Breast epithelium (tissue), 4 donors: ENCODE measurements at regions not wholly inside any gene's neighbourhood (a gene's known extent, or its start where the extent isn't known, plus 50 kb on each side); places are given as distances from the start of the nearest gene placed in this dataset.
"Not testable (repeated sequence)": the region's sequence is repeated elsewhere in the genome, so short reads cannot be mapped to it uniquely, and the experiment has no call there.

Experiments
- DNase-seq, 2 donors: peaks; one replicate each; pipeline ENCODE4 v3.0.0-alpha.2; 2019; ENCODE audit warnings: low spot score in 2 of 2
- H3K27ac ChIP-seq, 2 donors: fragments of 200-600 bp; sonication (generic) in 1 of 2; one replicate each; pipeline ENCODE4 v1.5.1; 2016 to 2019; ENCODE audit warnings: mild to moderate bottlenecking in 1 of 2
- H3K27me3 ChIP-seq, 2 donors: fragments of 200-600 bp; sonication (generic) in 1 of 2; one replicate each; pipeline versions ENCODE4 v1.5.1 to v1.6.0; 2017 to 2019; ENCODE audit warnings: control low read depth in 1 of 2, mild to moderate bottlenecking in 1 of 2
- H3K36me3 ChIP-seq: fragments of 200-600 bp; one replicate; pipeline ENCODE4 v1.5.1; 2019
- H3K4me1 ChIP-seq, 2 donors: fragments of 200-600 bp; sonication (generic); one replicate each; pipeline ENCODE4 v1.5.1; 2016 to 2019; ENCODE audit warnings: control low read depth in 1 of 2
- H3K4me3 ChIP-seq, 3 donors: fragments of 200-600 bp; sonication (generic); 1 replicate in 2 of 3; 2 replicates in 1 of 3; pipeline ENCODE4 v1.5.1; 2016 to 2019; ENCODE audit warnings: mild to moderate bottlenecking in 3 of 3, moderate library complexity in 2 of 3
- H3K9me3 ChIP-seq, 2 donors: fragments of 200-600 bp; sonication (generic) in 1 of 2; one replicate each; pipeline ENCODE4 v1.5.1; 2016 to 2019; ENCODE audit warnings: control low read depth in 1 of 2
- POLR2A ChIP-seq: fragments of 450-650 bp; IDR thresholded peaks from one replicate; pipeline ENCODE4 v1.6.1; 2016; ENCODE audit warnings: antibody characterized with exemption, mild to moderate bottlenecking, moderate library complexity
- POLR2AphosphoS5 ChIP-seq, 3 donors: sonication (generic); formaldehyde crosslinking; IDR thresholded peaks; one replicate each; pipeline ENCODE4 v1.6.1; 2017; ENCODE audit warnings: antibody characterized with exemption in 3 of 3
- intact Hi-C: fragments of 100-400 bp; cut with DNase I; formaldehyde crosslinking; loops from one replicate; pipeline ENCODE4 v1.15.1; 2023; ENCODE audit warnings: low total_unique reads
- TF ChIP-seq, protein P1 (sequence below), 3 donors: fragments of 450-650 bp; IDR thresholded peaks; one replicate each; pipeline ENCODE4 v1.5.1; 2016 to 2017; ENCODE audit warnings: antibody characterized with exemption in 3 of 3, mild to moderate bottlenecking in 3 of 3, moderate library complexity in 3 of 3

DNA sequence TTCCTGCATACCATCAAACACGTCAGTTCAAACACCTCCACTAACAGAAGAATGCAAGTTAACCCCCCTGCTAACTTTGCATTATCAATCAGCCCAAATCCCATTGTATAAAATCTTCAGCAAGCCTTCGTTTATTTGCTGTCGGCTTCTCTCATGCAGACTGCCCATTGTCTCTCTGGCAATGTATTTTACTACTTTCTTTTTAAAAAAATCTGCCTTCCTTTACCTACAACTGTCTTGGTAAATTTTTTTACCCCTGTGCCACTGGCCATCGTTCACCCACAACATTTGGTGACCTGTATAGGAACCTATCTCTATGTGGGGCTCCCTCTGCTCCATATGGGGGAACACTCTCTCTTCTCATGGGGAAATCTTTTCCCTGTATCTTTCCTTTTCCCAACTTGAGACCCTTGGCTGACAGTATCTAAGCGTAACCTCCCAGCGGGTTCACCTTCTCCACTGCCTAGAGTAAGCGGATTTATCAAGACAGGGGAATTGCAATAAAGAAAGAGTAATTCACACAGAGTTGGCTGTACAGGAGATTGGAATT, 244.6 kb downstream of the CPXCR1 start:
- Histone ChIP-seq H3K4me1 (no peaks in the 10 kb centered on the region), H3K27ac (no peak overlapping the region), H3K27me3 (peaks cover 0 to 20% of the 10 kb centered on the region in 2 donors), H3K9me3 (peaks cover 0 to 4% of the 10 kb centered on the region in 2 donors), H3K4me3 (no peak overlapping the region), H3K36me3 (no peaks in the 10 kb centered on the region)
- no peak for TF ChIP-seq POLR2AphosphoS5 (IDR thresholded peaks at IDR 0.05)
- no peak for TF ChIP-seq POLR2A
- TF ChIP-seq, protein P1, sequence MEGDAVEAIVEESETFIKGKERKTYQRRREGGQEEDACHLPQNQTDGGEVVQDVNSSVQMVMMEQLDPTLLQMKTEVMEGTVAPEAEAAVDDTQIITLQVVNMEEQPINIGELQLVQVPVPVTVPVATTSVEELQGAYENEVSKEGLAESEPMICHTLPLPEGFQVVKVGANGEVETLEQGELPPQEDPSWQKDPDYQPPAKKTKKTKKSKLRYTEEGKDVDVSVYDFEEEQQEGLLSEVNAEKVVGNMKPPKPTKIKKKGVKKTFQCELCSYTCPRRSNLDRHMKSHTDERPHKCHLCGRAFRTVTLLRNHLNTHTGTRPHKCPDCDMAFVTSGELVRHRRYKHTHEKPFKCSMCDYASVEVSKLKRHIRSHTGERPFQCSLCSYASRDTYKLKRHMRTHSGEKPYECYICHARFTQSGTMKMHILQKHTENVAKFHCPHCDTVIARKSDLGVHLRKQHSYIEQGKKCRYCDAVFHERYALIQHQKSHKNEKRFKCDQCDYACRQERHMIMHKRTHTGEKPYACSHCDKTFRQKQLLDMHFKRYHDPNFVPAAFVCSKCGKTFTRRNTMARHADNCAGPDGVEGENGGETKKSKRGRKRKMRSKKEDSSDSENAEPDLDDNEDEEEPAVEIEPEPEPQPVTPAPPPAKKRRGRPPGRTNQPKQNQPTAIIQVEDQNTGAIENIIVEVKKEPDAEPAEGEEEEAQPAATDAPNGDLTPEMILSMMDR (IDR thresholded peaks at IDR 0.05), result no peak
- intact Hi-C loops, result no loop called here
- DNase-seq, result no peak

DNA sequence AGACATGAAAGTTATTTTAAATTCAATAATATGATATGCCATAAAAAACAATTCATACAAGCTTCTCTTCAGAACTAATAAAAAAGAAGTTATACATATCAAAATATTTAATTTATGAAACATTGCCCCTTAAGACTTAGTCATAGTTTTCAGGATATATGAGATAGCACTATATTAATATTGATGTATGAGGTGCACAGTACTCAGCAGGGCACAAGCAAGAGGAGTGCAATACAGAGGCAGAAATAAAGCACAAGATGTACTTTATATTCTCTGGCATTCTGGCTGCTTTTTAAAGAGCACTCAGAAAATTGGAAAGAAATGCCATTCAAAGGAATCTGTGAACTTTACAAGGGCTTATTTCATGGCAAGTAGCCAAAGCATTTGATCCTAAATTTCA, 274.9 kb downstream of the CPXCR1 start:
- no peaks in the 10 kb centered on the region for H3K36me3 ChIP-seq
- intact Hi-C loops, result no loop called here
- no peak overlapping the region for H3K27ac ChIP-seq
- H3K27me3 ChIP-seq, result no peaks in the 10 kb centered on the region
- H3K4me3 ChIP-seq, result no peak overlapping the region
- peaks cover 0 to 9% of the 10 kb centered on the region in 2 donors for H3K9me3 ChIP-seq
- DNase-seq, result no peak
- TF ChIP-seq POLR2AphosphoS5 (IDR thresholded peaks at IDR 0.05) (no peak), POLR2A (no peak)
- TF ChIP-seq, protein P1 (IDR thresholded peaks at IDR 0.05), result no peak
- H3K4me1 ChIP-seq, result no peaks in the 10 kb centered on the region

DNA sequence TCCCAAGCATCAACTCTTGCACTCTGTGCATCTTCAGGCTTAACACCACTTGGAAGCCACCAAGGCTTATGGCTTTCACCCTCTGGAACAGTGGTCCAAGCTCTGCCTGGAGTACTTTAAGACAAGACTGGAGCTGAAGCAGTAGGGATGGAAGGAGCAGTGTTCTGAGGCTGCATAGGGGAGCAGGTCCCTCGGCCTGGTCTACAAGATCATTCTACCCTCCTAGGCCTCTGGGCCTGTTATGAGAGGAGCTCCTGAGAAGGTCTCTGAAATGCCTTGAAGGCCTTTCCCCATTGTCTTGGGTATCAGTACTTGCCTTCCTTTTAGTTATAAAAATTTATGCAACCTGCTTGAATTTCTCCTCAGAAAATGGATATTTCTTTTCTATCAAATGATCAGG, 286.7 kb downstream of the CPXCR1 start:
- no peaks in the 10 kb centered on the region for H3K4me1 ChIP-seq
- TF ChIP-seq POLR2AphosphoS5 (IDR thresholded peaks at IDR 0.05) (no peak), POLR2A (no peak)
- H3K9me3 ChIP-seq, result peaks cover 0 to 23% of the 10 kb centered on the region in 2 donors
- H3K27ac ChIP-seq, result no peak overlapping the region
- H3K4me3 ChIP-seq, result no peak overlapping the region
- intact Hi-C loops, result no loop called here
- H3K27me3 ChIP-seq, result peaks cover 0 to 13% of the 10 kb centered on the region in 2 donors
- no peaks in the 10 kb centered on the region for H3K36me3 ChIP-seq
- DNase-seq, result no peak

DNA sequence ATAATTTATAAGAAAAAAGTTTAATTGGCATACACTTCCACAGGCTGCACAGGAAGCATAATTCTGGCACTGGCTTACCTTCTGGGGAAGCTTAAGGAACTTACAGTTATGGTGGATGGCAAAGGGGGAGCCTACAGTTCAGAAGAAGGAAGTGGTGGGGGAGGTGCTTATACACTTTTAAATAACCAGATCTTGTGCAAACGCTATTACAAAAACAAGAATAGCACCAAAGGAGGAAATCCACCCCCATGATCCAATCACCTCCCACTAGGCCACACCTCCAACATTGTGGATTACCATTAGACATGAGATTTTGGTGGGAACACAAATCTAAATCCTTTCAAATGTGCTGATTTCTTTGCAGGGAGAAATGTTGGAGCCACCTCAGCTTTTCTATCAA, 287.7 kb downstream of the CPXCR1 start:
- no peak overlapping the region for H3K27ac ChIP-seq
- H3K27me3 ChIP-seq, result peaks cover 0 to 13% of the 10 kb centered on the region in 2 donors
- intact Hi-C loops, result no loop called here
- H3K9me3 ChIP-seq, result peaks cover 0 to 23% of the 10 kb centered on the region in 2 donors
- DNase-seq, result no peak
- no peaks in the 10 kb centered on the region for H3K36me3 ChIP-seq
- H3K4me1 ChIP-seq, result no peaks in the 10 kb centered on the region
- no peak overlapping the region for H3K4me3 ChIP-seq
- TF ChIP-seq, protein P1 (IDR thresholded peaks at IDR 0.05), result no peak
- TF ChIP-seq POLR2A, result no peak
- TF ChIP-seq POLR2AphosphoS5 (IDR thresholded peaks at IDR 0.05), result no peak

DNA sequence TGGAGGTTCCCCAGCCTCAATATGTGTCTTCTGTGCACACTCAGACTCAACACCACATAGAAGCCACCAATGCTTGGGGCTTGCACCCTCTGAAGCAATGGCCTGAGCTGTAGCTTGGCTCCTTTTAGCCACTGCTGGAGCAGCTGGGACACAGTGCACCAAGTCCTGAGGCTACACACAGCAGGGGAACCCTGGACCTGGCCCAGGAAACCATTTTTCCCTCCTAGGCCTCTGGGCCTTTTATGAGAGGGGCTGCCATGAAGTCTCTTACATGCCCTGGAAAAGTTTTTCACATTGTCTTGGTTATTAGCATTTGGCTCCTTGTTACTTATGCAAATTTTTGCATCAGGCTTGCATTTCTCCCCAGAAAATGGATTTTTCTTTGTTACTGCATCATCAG, 306.2 kb downstream of the CPXCR1 start:
- H3K27ac ChIP-seq, result no peak overlapping the region
- H3K36me3 ChIP-seq, result no peaks in the 10 kb centered on the region
- intact Hi-C loops, result no loop called here
- no peaks in the 10 kb centered on the region for H3K4me1 ChIP-seq
- TF ChIP-seq POLR2A (no peak), POLR2AphosphoS5 (IDR thresholded peaks at IDR 0.05) (no peak)
- TF ChIP-seq, protein P1 (IDR thresholded peaks at IDR 0.05), result no peak
- H3K9me3 ChIP-seq, result no peaks in the 10 kb centered on the region
- H3K27me3 ChIP-seq, result peaks cover 0 to 11% of the 10 kb centered on the region in 2 donors
- no peak for DNase-seq
- no peak overlapping the region for H3K4me3 ChIP-seq

DNA sequence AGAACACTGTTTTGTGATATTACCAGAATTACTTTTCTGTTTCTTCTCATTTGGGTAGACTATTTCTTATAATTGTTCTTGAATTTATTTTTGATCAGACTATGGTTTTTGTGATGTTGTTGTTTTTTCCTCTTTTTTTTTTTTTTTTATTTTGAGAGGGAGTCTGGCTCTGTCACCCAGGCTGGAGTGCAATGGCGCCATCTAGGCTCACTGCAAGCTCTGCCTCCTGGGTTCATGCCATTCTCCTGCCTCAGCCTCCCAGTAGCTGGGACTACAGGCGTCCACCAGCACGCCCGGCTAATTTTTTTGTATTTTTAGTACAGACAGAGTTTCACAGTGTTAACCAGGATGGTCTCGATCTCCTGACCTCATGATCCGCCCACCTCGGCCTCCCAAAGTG, 352.6 kb downstream of the CPXCR1 start:
- DNase-seq, H3K4me3 ChIP-seq, H3K4me1 ChIP-seq, H3K27me3 ChIP-seq, H3K36me3 ChIP-seq, H3K27ac ChIP-seq, intact Hi-C loops, H3K9me3 ChIP-seq: not testable (repeated sequence)
